ENCODE measurements at regions not wholly inside any gene's neighbourhood (a gene's known extent, or its start where the extent isn't known, plus 50 kb on each side); places are given as distances from the start of the nearest gene placed in this dataset.
A peak's percentile ranks its signal among the peaks of the same experiment; 100 is the strongest.

- H3K27me3 ChIP-seq = no peaks in the 10 kb centered on the region
- no peak overlapping the region for H3K4me3 ChIP-seq
- TF ChIP-seq CTCF (IDR thresholded peaks at IDR 0.05) = no peak
- no peak for TF ChIP-seq POLR2A (IDR thresholded peaks at IDR 0.05)
- no peaks in the 10 kb centered on the region for H3K9me3 ChIP-seq
- intact Hi-C loops (cut with DNase I; ENCODE audit: low total_unique reads) = no loop called here
- no peak overlapping the region for H3K27ac ChIP-seq
- DNase-seq = no peak
- peaks cover 21% of the 10 kb centered on the region for H3K4me1 ChIP-seq
- no peaks in the 10 kb centered on the region for H3K36me3 ChIP-seq (ENCODE audit: low read depth, missing control alignments)
- 62 to 64% methylated on average over 3 to 7 of the region's 7 CpGs for WGBS, 2 donors
Measured at GRCh38 chr18:49650426-49650891, 88.6 kb downstream of the LIPG start.

- no peak for DNase-seq
- H3K4me1 ChIP-seq = peaks cover 22% of the 10 kb centered on the region
- no peaks in the 10 kb centered on the region for H3K27me3 ChIP-seq
- no peak overlapping the region for H3K4me3 ChIP-seq
- 94 to 95% methylated on average over 3 of the region's 3 CpGs for WGBS, 2 donors
- no peaks in the 10 kb centered on the region for H3K9me3 ChIP-seq
- H3K36me3 ChIP-seq (ENCODE audit: low read depth, missing control alignments) = no peaks in the 10 kb centered on the region
- TF ChIP-seq CTCF (IDR thresholded peaks at IDR 0.05) (peak in 1 of 3 experiments; percentile 24), POLR2A (IDR thresholded peaks at IDR 0.05) (no peak)
- intact Hi-C loops (cut with DNase I; ENCODE audit: low total_unique reads) = no loop called here
- no peak overlapping the region for H3K27ac ChIP-seq
Measured at GRCh38 chr18:49648811-49649210, 87.0 kb downstream of the LIPG start.
